Neuronal stem cell (in vitro differentiated cells): ENCODE measurements at regions not wholly inside any gene's neighbourhood (a gene's known extent, or its start where the extent isn't known, plus 50 kb on each side); places are given as distances from the start of the nearest gene placed in this dataset.

Experiments
- DNase-seq: peaks from one replicate; pipeline ENCODE4 v3.0.0-alpha.2; 2013; ENCODE audit warnings: low spot score
- H2AFZ ChIP-seq: one replicate; pipeline ENCODE4 v1.6.1; 2013; ENCODE audit warnings: mild to moderate bottlenecking, low read length, inconsistent platforms
- H2AK5ac ChIP-seq: 2 replicates; pipeline ENCODE4 v1.6.1; 2013; ENCODE audit warnings: low read depth, mild to moderate bottlenecking, inconsistent platforms, low read length, moderate library complexity, mixed read lengths
- H2BK120ac ChIP-seq: 2 replicates; pipeline ENCODE4 v1.6.1; 2013; ENCODE audit warnings: low read depth, mild to moderate bottlenecking, inconsistent platforms, low read length, moderate library complexity, mixed read lengths
- H2BK12ac ChIP-seq: one replicate; pipeline ENCODE4 v1.6.1; 2013; ENCODE audit warnings: low read length, inconsistent platforms
- H2BK15ac ChIP-seq: 2 replicates; pipeline ENCODE4 v1.6.1; 2013; ENCODE audit warnings: mild to moderate bottlenecking, low read length, inconsistent platforms, mixed read lengths
- H2BK5ac ChIP-seq: one replicate; pipeline ENCODE4 v1.6.1; 2013; ENCODE audit warnings: inconsistent platforms, mild to moderate bottlenecking, low read length, moderate library complexity
- H3K14ac ChIP-seq: one replicate; pipeline ENCODE4 v1.6.1; 2013; ENCODE audit warnings: low read length, inconsistent platforms
- H3K18ac ChIP-seq: 2 replicates; pipeline ENCODE4 v1.6.1; 2013; ENCODE audit warnings: low read length, inconsistent platforms
- H3K23ac ChIP-seq: 2 replicates; pipeline ENCODE4 v1.6.1; 2013; ENCODE audit warnings: low read depth, mild to moderate bottlenecking, mixed read lengths, low read length, inconsistent platforms; ENCODE audit not compliant: poor library complexity
- H3K27ac ChIP-seq: replicated peaks from 3 replicates; pipeline ENCODE4 v1.5.1; 2013; ENCODE audit warnings: low read length, inconsistent platforms
- H3K27me3 ChIP-seq, 3 experiments: 2 replicates each; pipeline ENCODE4 v1.6.1; 2013; ENCODE audit warnings: low read length in 3 of 3, mild to moderate bottlenecking in 2 of 3, inconsistent platforms in 1 of 3, low read depth in 1 of 3, mixed read lengths in 1 of 3, moderate library complexity in 1 of 3; ENCODE audit not compliant: control insufficient read depth in 3 of 3, insufficient read depth in 3 of 3
- H3K36me3 ChIP-seq, 2 donors: replicated peaks in 1 of 2; 2 replicates each; pipeline ENCODE4 v1.6.1; 2013; ENCODE audit warnings: low read length in 2 of 2; ENCODE audit not compliant: control insufficient read depth in 2 of 2, insufficient read depth in 2 of 2
- H3K4ac ChIP-seq: 2 replicates; pipeline ENCODE4 v1.6.1; 2013; ENCODE audit warnings: inconsistent platforms, mild to moderate bottlenecking, low read length, moderate library complexity
- H3K4me1 ChIP-seq, 2 donors: 1 replicate in 1 of 2; 2 replicates in 1 of 2; pipeline ENCODE4 v1.6.1; 2013; ENCODE audit warnings: low read length in 2 of 2, low read depth in 1 of 2; ENCODE audit not compliant: control insufficient read depth in 2 of 2, insufficient read depth in 1 of 2
- H3K4me2 ChIP-seq: one replicate; pipeline ENCODE4 v1.6.1; 2013; ENCODE audit warnings: mild to moderate bottlenecking, low read length, inconsistent platforms; ENCODE audit not compliant: insufficient read depth, poor library complexity, severe bottlenecking
- H3K4me3 ChIP-seq, 2 donors: 2 replicates each; pipeline ENCODE4 v1.5.1; 2013; ENCODE audit warnings: low read length in 2 of 2, mild to moderate bottlenecking in 2 of 2, inconsistent platforms in 1 of 2, moderate library complexity in 1 of 2
- H3K79me1 ChIP-seq: one replicate; pipeline ENCODE4 v1.6.1; 2013; ENCODE audit warnings: low read depth, mild to moderate bottlenecking, inconsistent platforms, low read length, moderate library complexity
- H3K9ac ChIP-seq: one replicate; pipeline ENCODE4 v1.6.1; 2013; ENCODE audit warnings: mild to moderate bottlenecking, low read depth, low read length, inconsistent platforms; ENCODE audit not compliant: poor library complexity
- H3K9me3 ChIP-seq, 2 donors: replicated peaks in 1 of 2; 2 replicates each; pipeline versions ENCODE3 to v1.6.1; 2013; ENCODE audit warnings: low read length in 2 of 2, mild to moderate bottlenecking in 2 of 2, inconsistent platforms in 1 of 2, low read depth in 1 of 2, mixed read lengths in 1 of 2, moderate library complexity in 1 of 2; ENCODE audit not compliant: control insufficient read depth in 2 of 2, insufficient read depth in 1 of 2
- H4K8ac ChIP-seq: one replicate; pipeline ENCODE4 v1.6.1; 2013; ENCODE audit warnings: low read depth, mild to moderate bottlenecking, inconsistent platforms, low read length, moderate library complexity
- H4K91ac ChIP-seq: one replicate; pipeline ENCODE4 v1.6.1; 2013; ENCODE audit warnings: low read length, low read depth, mild to moderate bottlenecking, inconsistent platforms; ENCODE audit not compliant: poor library complexity
- WGBS, 2 donors: extraction: QIAGEN DNeasy Blood & Tissue Kit; methylation state at CpG; one replicate each; pipeline ENCODE4 v1.1.7; 2013; ENCODE audit warnings: missing lambda C conversion rate in 2 of 2, mixed read lengths in 1 of 2; ENCODE audit not compliant: insufficient read length in 2 of 2, insufficient replicate concordance in 1 of 2; ENCODE audit errors: extremely low coverage in 2 of 2; 5-methylcytosine and 5-hydroxymethylcytosine counted together

DNA sequence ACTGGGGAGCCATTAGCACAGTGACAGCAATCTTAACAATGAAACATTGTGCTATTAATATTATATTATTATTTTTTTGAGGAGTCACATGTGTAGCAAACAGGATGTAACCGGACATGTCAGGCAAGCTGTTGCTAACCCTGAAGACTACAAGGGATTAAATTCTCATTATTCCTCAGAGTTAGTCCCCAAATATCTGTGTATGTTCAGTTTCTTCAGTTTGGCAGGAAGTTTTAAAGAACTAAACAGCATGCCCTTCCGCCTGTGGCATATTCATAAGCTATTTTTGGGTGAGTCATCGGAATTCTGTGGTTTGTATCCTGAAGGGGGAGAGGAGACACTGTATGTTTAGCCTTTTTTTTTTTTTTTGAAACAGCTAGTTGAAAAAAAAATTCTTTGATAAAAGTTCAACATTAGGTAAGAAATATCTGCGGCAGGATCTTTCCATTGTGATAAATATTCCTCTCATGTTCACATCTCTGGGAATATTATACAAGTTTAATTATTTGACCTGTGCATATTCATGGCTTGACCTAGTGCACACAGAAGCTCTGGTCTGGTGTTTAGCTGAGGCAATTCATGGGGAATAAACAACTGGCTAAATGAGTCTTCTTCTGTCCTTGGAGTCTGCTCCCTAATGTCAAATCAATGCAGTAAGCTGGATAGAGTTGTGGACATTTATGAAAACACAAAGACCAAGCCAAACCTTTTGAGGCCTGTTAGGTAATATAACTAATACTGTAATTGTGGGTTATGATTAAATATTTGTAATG lies 202.7 kb upstream of the CDKN2B start:
- H2BK120ac ChIP-seq = no peak overlapping the region
- no peaks in the 10 kb centered on the region for H3K79me1 ChIP-seq
- H3K23ac ChIP-seq = no peak overlapping the region
- no CpG with 5 or more reads among the region's 4 CpGs for WGBS, 2 donors
- H4K8ac ChIP-seq = no peak overlapping the region
- H3K4ac ChIP-seq = no peak overlapping the region
- no peak overlapping the region for H2BK12ac ChIP-seq
- no peaks in the 10 kb centered on the region for H3K36me3 ChIP-seq
- no peak for DNase-seq
- H3K18ac ChIP-seq = no peak overlapping the region
- peak overlapping the region; percentile 60 for H2AFZ ChIP-seq
- no peaks in the 10 kb centered on the region for H3K27me3 ChIP-seq
- no peak overlapping the region for H2BK15ac ChIP-seq
- H3K9ac ChIP-seq = no peak overlapping the region
- H3K9me3 ChIP-seq = no peaks in the 10 kb centered on the region
- H3K4me3 ChIP-seq = no peak overlapping the region
- no peak overlapping the region for H2AK5ac ChIP-seq
- no peak overlapping the region for H3K4me2 ChIP-seq
- H2BK5ac ChIP-seq = no peak overlapping the region
- no peak overlapping the region for H3K14ac ChIP-seq
- H3K27ac ChIP-seq = no peak overlapping the region
- H4K91ac ChIP-seq = no peak overlapping the region
- peaks cover 2% of the 10 kb centered on the region in 2 donors for H3K4me1 ChIP-seq

DNA sequence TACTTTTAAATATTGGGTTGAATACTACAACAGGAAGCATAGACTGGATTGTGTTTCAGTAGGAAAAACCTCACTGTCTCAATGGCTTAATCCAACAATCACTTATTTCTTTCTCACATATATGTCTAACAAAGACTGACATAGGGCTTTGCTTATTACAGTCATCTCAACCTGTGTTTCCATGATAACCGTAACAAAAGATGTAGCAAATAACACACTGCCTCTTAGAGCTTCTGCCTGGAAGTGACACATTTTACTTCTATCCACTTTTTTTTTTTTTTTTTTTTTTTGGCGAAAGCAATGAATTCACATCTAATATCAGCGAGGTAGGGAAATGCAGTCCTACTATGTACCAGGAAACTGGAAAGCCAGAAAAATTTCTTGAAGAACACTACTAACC lies 204.9 kb upstream of the CDKN2B start:
- Histone ChIP-seq H2AFZ (no peak overlapping the region), H3K23ac (no peak overlapping the region), H3K18ac (no peak overlapping the region), H3K4me3 (no peak overlapping the region), H3K4ac (no peak overlapping the region), H4K91ac (no peak overlapping the region), H3K27ac (no peak overlapping the region), H2BK120ac (no peak overlapping the region), H4K8ac (no peak overlapping the region), H3K9me3 (no peaks in the 10 kb centered on the region), H3K36me3 (no peaks in the 10 kb centered on the region), H3K4me2 (no peak overlapping the region), H3K14ac (no peak overlapping the region), H2BK5ac (no peak overlapping the region), H3K9ac (no peak overlapping the region), H3K79me1 (no peaks in the 10 kb centered on the region), H3K27me3 (no peaks in the 10 kb centered on the region), H2BK12ac (no peak overlapping the region), H2BK15ac (no peak overlapping the region), H3K4me1 (peaks cover 0 to 2% of the 10 kb centered on the region in 2 donors), H2AK5ac (no peak overlapping the region)
- no peak for DNase-seq
- no CpG with 5 or more reads among the region's 3 CpGs for WGBS, 2 donors

DNA sequence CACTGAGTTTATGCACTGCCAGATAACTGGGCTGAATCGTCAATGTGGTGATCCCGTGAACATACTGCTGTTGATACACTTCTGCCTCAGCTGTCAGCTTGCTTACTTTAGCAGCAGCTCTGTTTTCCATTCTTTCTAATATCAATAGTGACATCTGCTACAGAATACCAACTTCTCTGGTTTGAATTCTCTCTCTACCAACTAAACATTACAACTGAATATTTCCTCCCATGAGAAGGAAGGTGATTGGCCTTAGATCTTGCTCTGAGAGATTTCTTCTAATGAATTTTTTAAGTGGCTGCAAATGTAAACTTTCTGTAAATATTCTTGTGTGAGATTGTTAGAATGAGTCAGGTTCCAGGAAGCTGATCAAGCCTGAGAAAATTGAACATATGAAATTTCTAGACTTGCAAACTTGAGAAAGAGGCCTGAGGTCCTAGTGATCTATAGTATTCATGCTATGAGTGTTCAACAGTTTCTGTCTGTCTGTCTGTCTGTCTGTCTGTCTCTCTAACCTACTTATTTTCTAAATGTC lies 205.5 kb upstream of the CDKN2B start:
- Histone ChIP-seq H3K27me3 (no peaks in the 10 kb centered on the region), H4K8ac (no peak overlapping the region), H2AK5ac (no peak overlapping the region), H3K4me2 (no peak overlapping the region), H2AFZ (no peak overlapping the region), H2BK5ac (no peak overlapping the region), H3K4me1 (peaks cover 0 to 2% of the 10 kb centered on the region in 2 donors), H3K14ac (no peak overlapping the region), H2BK120ac (no peak overlapping the region), H3K9me3 (no peaks in the 10 kb centered on the region), H3K4ac (no peak overlapping the region), H4K91ac (no peak overlapping the region), H3K36me3 (no peaks in the 10 kb centered on the region), H3K23ac (no peak overlapping the region), H2BK12ac (no peak overlapping the region), H3K9ac (no peak overlapping the region), H3K27ac (no peak overlapping the region), H2BK15ac (no peak overlapping the region), H3K4me3 (no peak overlapping the region), H3K18ac (no peak overlapping the region), H3K79me1 (no peaks in the 10 kb centered on the region)
- DNase-seq = no peak
- WGBS, 2 donors = no CpG with 5 or more reads among the region's 2 CpGs

DNA sequence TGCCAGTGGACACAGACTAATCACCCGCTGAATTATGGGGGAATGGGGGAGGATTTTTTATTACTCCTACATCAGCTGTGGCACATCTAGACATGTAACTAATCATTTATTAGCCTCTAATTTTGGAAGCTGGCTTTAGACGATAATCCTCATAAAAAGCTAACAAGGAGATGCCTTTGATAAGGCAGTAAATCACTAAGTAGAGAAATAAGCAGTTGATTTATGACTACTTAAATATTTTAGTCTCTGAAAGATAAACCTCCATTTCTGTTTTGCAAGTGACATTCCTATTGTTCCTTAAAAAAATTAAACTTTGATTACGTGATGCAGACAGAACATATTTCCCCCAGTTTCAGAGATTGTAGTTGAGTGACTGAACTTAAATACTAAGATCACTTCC lies 206.4 kb upstream of the CDKN2B start:
- Histone ChIP-seq H3K4me2 (no peak overlapping the region), H3K27ac (no peak overlapping the region), H3K9ac (no peak overlapping the region), H4K91ac (no peak overlapping the region), H2BK120ac (no peak overlapping the region), H3K9me3 (no peaks in the 10 kb centered on the region), H2BK5ac (no peak overlapping the region), H3K4me1 (peaks cover 0 to 2% of the 10 kb centered on the region in 2 donors), H3K14ac (no peak overlapping the region), H3K79me1 (no peaks in the 10 kb centered on the region), H3K4ac (no peak overlapping the region), H2BK12ac (no peak overlapping the region), H4K8ac (no peak overlapping the region), H2AK5ac (no peak overlapping the region), H3K23ac (no peak overlapping the region), H3K27me3 (no peaks in the 10 kb centered on the region), H3K4me3 (no peak overlapping the region), H3K18ac (no peak overlapping the region), H3K36me3 (no peaks in the 10 kb centered on the region), H2AFZ (no peak overlapping the region), H2BK15ac (no peak overlapping the region)
- no CpG with 5 or more reads among the region's 3 CpGs for WGBS, 2 donors
- no peak for DNase-seq
